ENCODE measurements at regions not wholly inside any gene's neighbourhood (a gene's known extent, or its start where the extent isn't known, plus 50 kb on each side); places are given as distances from the start of the nearest gene placed in this dataset.

GRCh38 chr3:77885381-77885780, 845.5 kb downstream of the ROBO2 start:
- no peak for TF ChIP-seq POLR2A (IDR thresholded peaks at IDR 0.05)
- TF ChIP-seq POLR2AphosphoS5 (IDR thresholded peaks at IDR 0.05) = no peak
- TF ChIP-seq CTCF (IDR thresholded peaks at IDR 0.05) = no peak
- TF ChIP-seq EP300 (IDR thresholded peaks at IDR 0.05; ENCODE audit: low read depth) = no peak

All from transverse colon (tissue), 4 donors.